ENCODE measurements at regions not wholly inside any gene's neighbourhood (a gene's known extent, or its start where the extent isn't known, plus 50 kb on each side); places are given as distances from the start of the nearest gene placed in this dataset.

GRCh38 chr6:43966853-43967718, 160.2 kb downstream of the MRPL14 start:
- DNase-seq (ENCODE audit: low read depth): no peak

- DNase-seq (ENCODE audit: low read depth): no peak
Observed at GRCh38 chr6:43966374-43966658, 160.9 kb downstream of the MRPL14 start.

GRCh38 chr6:43965628-43966373, 161.5 kb downstream of the MRPL14 start:
- no peak for DNase-seq (ENCODE audit: low read depth)

- DNase-seq (ENCODE audit: low read depth): no peak
Observed at GRCh38 chr6:43964659-43965570, 162.3 kb downstream of the MRPL14 start.

- DNase-seq (ENCODE audit: low read depth): no peak
Observed at GRCh38 chr6:43963877-43964658, 163.2 kb downstream of the MRPL14 start.

- no peak for DNase-seq (ENCODE audit: low read depth)
Observed at GRCh38 chr6:43963203-43963602, 164.0 kb downstream of the MRPL14 start.

- no peak for DNase-seq (ENCODE audit: low read depth)
Observed at GRCh38 chr6:43962458-43962857, 164.8 kb downstream of the MRPL14 start.

- DNase-seq (ENCODE audit: low read depth): no peak
Observed at GRCh38 chr6:43957273-43957672, 170.0 kb downstream of the MRPL14 start.

- no peak for DNase-seq (ENCODE audit: low read depth)
Observed at GRCh38 chr6:43956478-43956877, 170.8 kb downstream of the MRPL14 start.

- DNase-seq (ENCODE audit: low read depth): no peak
Observed at GRCh38 chr6:43954311-43955131, 172.7 kb downstream of the MRPL14 start.

GRCh38 chr6:43953794-43954310, 173.4 kb downstream of the MRPL14 start:
- DNase-seq (ENCODE audit: low read depth): no peak

GRCh38 chr6:43953256-43953655, 174.0 kb downstream of the MRPL14 start:
- no peak for DNase-seq (ENCODE audit: low read depth)

GRCh38 chr6:43952746-43953145, 174.5 kb downstream of the MRPL14 start:
- DNase-seq (ENCODE audit: low read depth): no peak

- DNase-seq (ENCODE audit: low read depth): no peak
Observed at GRCh38 chr6:43951756-43952675, 175.2 kb downstream of the MRPL14 start.

- DNase-seq (ENCODE audit: low read depth): no peak
Observed at GRCh38 chr6:43951063-43951755, 176.0 kb downstream of the MRPL14 start.

- DNase-seq (ENCODE audit: low read depth): no peak
Observed at GRCh38 chr6:43950731-43951062, 176.6 kb downstream of the MRPL14 start.

- DNase-seq (ENCODE audit: low read depth): no peak
Observed at GRCh38 chr6:43950051-43950605, 177.1 kb downstream of the MRPL14 start.

- DNase-seq (ENCODE audit: low read depth): no peak
Observed at GRCh38 chr6:43949551-43949991, 177.7 kb downstream of the MRPL14 start.
